ENCODE measurements at regions not wholly inside any gene's neighbourhood (a gene's known extent, or its start where the extent isn't known, plus 50 kb on each side); places are given as distances from the start of the nearest gene placed in this dataset.

GRCh38 chr2:64371727-64372126, 82.2 kb upstream of the LGALSL start:
- no peak for DNase-seq (ENCODE audit: low read depth)

GRCh38 chr2:64374686-64375085, 79.3 kb upstream of the LGALSL start:
- no peak for DNase-seq (ENCODE audit: low read depth)

GRCh38 chr2:64376926-64377325, 77.0 kb upstream of the LGALSL start:
- DNase-seq (ENCODE audit: low read depth), result no peak

- no peak for DNase-seq (ENCODE audit: low read depth)
Observed at GRCh38 chr2:64379186-64379585, 74.8 kb upstream of the LGALSL start.

GRCh38 chr2:64380853-64381527, 73.0 kb upstream of the LGALSL start:
- DNase-seq (ENCODE audit: low read depth), result no peak

- no peak for DNase-seq (ENCODE audit: low read depth)
Observed at GRCh38 chr2:64383016-64383591, 70.9 kb upstream of the LGALSL start.

GRCh38 chr2:64383881-64384280, 70.1 kb upstream of the LGALSL start:
- DNase-seq (ENCODE audit: low read depth), result no peak

GRCh38 chr2:64386676-64387075, 67.3 kb upstream of the LGALSL start:
- DNase-seq (ENCODE audit: low read depth), result no peak

GRCh38 chr2:64390586-64390985, 63.4 kb upstream of the LGALSL start:
- no peak for DNase-seq (ENCODE audit: low read depth)

GRCh38 chr2:64391424-64391823, 62.5 kb upstream of the LGALSL start:
- no peak for DNase-seq (ENCODE audit: low read depth)

- no peak for DNase-seq (ENCODE audit: low read depth)
Observed at GRCh38 chr2:64391940-64392339, 62.0 kb upstream of the LGALSL start.

GRCh38 chr2:64392529-64392928, 61.4 kb upstream of the LGALSL start:
- DNase-seq (ENCODE audit: low read depth), result no peak

GRCh38 chr2:64393383-64394010, 60.5 kb upstream of the LGALSL start:
- DNase-seq (ENCODE audit: low read depth), result no peak

GRCh38 chr2:64394153-64394552, 59.8 kb upstream of the LGALSL start:
- no peak for DNase-seq (ENCODE audit: low read depth)

GRCh38 chr2:64396001-64396400, 58.0 kb upstream of the LGALSL start:
- no peak for DNase-seq (ENCODE audit: low read depth)

GRCh38 chr2:64396551-64396950, 57.4 kb upstream of the LGALSL start:
- DNase-seq (ENCODE audit: low read depth), result no peak

- DNase-seq (ENCODE audit: low read depth), result no peak
Observed at GRCh38 chr2:64398516-64399129, 55.3 kb upstream of the LGALSL start.

GRCh38 chr2:64399521-64399920, 54.4 kb upstream of the LGALSL start:
- no peak for DNase-seq (ENCODE audit: low read depth)

GRCh38 chr2:64400105-64400728, 53.7 kb upstream of the LGALSL start:
- no peak for DNase-seq (ENCODE audit: low read depth)

GRCh38 chr2:64400733-64401528, 53.0 kb upstream of the LGALSL start:
- no peak for DNase-seq (ENCODE audit: low read depth)

- DNase-seq (ENCODE audit: low read depth), result no peak
Observed at GRCh38 chr2:64401529-64401880, 52.5 kb upstream of the LGALSL start.

GRCh38 chr2:64402876-64403275, 51.1 kb upstream of the LGALSL start:
- DNase-seq (ENCODE audit: low read depth), result no peak

Measured in activated T-cell treated with anti-CD3 and anti-CD28 coated beads for 24 hours (primary cell).